SK-N-SH treated with all-trans-retinoic acid at 6 μM for 48 hours (cell line): ENCODE measurements at regions not wholly inside any gene's neighbourhood (a gene's known extent, or its start where the extent isn't known, plus 50 kb on each side); places are given as distances from the start of the nearest gene placed in this dataset.

Experiments used
- ARNTL ChIP-seq: fragments of 450-650 bp; formaldehyde crosslinking; IDR thresholded peaks from 2 replicates; pipeline ENCODE4 v1.5.0; 2020; ENCODE audit warnings: low read depth, mild to moderate bottlenecking, moderate library complexity, borderline replicate concordance
- ZFP3 ChIP-seq: fragments of 250-450 bp; sonication (Bioruptor Pico); IDR thresholded peaks from 2 replicates; pipeline ENCODE4 v1.5.0; 2020; ENCODE audit warnings: mild to moderate bottlenecking, moderate library complexity
- TF ChIP-seq, protein P1 (sequence below): fragments of 250-450 bp; sonication (Bioruptor Pico); IDR thresholded peaks from 2 replicates; pipeline ENCODE4 v1.5.1; 2021; ENCODE audit warnings: mild to moderate bottlenecking, moderate library complexity
- TF ChIP-seq, protein P2 (sequence below): fragments of 250-450 bp; sonication (Bioruptor Pico); IDR thresholded peaks from 2 replicates; pipeline ENCODE4 v1.5.1; 2020; ENCODE audit warnings: low read depth, mild to moderate bottlenecking, moderate library complexity

DNA sequence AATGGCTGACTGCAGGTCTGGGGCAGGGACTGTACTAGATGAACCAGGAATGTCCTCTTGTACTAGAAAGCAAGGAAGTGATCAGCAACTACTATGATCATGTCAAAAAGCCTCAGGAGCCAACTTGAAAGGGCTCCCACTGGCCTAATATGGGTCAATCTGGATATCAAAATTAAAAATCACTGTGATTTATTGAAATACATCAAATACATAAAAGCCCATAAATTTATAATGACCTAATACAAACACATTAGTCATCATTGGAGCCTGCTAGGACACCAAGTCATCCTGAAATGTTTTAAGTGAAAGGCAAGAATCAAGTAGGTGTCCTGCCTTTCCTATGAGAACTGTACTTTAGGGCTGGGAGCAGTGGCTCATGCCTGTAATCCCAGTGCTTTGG is 70.5 kb upstream of the KLHL13 start:
- TF ChIP-seq ARNTL (CRISPR knock-in tag) (no peak), ZFP3 (CRISPR knock-in tag) (no peak)
- TF ChIP-seq, protein P1, sequence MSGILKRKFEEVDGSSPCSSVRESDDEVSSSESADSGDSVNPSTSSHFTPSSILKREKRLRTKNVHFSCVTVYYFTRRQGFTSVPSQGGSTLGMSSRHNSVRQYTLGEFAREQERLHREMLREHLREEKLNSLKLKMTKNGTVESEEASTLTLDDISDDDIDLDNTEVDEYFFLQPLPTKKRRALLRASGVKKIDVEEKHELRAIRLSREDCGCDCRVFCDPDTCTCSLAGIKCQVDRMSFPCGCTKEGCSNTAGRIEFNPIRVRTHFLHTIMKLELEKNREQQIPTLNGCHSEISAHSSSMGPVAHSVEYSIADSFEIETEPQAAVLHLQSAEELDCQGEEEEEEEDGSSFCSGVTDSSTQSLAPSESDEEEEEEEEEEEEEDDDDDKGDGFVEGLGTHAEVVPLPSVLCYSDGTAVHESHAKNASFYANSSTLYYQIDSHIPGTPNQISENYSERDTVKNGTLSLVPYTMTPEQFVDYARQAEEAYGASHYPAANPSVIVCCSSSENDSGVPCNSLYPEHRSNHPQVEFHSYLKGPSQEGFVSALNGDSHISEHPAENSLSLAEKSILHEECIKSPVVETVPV (CRISPR knock-in tag): no peak
- TF ChIP-seq, protein P2, sequence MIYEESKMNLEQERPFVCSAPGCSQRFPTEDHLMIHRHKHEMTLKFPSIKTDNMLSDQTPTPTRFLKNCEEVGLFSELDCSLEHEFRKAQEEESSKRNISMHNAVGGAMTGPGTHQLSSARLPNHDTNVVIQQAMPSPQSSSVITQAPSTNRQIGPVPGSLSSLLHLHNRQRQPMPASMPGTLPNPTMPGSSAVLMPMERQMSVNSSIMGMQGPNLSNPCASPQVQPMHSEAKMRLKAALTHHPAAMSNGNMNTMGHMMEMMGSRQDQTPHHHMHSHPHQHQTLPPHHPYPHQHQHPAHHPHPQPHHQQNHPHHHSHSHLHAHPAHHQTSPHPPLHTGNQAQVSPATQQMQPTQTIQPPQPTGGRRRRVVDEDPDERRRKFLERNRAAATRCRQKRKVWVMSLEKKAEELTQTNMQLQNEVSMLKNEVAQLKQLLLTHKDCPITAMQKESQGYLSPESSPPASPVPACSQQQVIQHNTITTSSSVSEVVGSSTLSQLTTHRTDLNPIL (CRISPR knock-in tag): no peak
